NCI-H510A treated with DMSO at 0.1 percent for 48 hours (cell line): ENCODE measurements at regions not wholly inside any gene's neighbourhood (a gene's known extent, or its start where the extent isn't known, plus 50 kb on each side); places are given as distances from the start of the nearest gene placed in this dataset.
"Not testable (repeated sequence)": the region's sequence is repeated elsewhere in the genome, so short reads cannot be mapped to it uniquely, and the experiment has no call there.

Experiments used
- DNase-seq: peaks from one replicate; lab custom pipeline; 2025; lab: John Stamatoyannopoulos, UW

DNA sequence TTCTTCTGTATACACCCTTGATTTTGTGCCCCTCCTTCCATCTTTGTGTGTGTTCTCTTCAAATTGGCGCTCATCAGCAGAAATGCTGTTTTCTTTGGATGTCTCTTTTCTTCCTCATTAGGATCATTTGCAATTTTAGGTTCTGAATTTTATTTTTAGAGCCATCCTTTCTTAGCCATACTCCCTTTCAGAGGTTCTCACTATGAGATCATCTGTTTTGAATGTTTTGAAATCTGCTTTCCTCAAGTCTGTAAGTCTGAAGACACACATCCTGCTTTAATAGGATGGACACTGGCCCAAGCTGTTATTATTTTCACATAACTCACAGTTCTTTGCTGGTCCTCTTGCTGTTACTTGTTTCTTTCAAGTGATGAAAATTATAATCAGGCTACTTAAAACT lies 124.8 kb downstream of the BDH1 start:
- DNase-seq: no peak

DNA sequence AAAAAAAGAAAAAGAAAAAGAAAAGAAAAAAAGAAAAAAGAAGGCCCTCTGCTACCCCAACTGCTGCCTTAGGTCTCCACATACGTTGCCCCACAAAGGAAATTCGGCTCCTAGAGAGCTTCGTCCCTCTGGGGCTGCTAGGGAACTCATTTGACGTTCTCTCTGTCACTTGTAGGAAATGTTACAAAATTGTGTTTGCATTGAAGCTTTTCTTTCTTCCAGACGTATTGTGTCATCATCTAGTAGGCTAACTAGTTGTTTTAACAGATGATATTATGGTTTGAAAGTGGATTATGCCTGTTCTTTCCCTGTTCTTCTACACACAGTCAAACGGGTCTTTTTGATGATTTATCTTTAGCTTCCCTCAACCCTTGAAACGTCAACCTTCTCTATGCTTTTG lies 125.3 kb downstream of the BDH1 start:
- no peak for DNase-seq

DNA sequence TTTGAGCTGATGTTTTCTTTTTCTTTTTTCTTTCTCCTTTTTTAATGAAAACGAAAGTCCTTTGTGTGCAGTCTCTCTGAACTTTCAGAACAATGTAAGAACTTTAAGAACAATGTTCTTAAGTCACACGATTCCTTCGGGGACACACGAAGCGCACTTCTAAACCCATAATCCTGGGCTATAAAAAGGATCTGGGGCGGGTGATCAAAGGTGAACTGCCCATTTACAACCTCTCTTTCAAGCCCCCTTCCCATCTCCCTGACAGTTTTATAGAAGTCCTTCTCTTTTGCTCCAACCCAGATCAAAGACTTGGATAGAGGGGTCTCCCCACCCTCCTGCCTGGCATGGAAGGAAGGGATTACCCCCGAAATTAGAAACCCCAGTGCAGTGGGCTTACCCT lies 126.8 kb downstream of the BDH1 start:
- no peak for DNase-seq

DNA sequence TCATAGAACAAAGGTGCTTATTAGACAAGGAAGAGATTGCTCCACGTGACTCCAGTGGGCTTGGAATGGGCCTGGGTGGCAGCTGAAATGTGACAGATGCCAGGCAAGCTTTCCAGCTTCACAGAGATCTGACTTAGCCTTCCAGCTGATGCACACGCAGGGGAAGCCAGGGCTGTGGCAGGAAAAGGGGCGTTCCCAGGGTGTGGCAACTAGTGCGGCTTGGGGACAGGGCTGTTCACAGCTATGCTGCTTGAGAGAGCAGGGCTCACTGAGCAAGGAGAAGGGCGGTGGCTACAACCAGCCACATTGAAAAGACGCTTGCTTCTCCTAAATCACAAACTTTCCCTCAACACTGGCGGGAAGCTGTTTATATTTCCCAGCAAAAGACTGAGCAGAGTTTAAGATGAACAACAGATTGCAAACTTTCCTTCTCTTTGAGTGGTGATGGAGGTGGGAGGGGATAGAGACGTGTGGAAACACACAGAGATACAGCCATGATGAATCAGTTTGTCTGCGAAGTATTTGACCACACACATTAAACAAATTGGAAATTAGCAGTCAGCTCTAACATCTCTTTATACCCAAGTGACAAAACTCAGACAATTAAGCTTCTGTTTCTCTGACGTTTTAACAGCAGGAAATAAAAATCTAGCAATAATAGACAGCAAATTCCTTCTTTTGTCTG lies 127.5 kb downstream of the BDH1 start:
- DNase-seq: no peak

DNA sequence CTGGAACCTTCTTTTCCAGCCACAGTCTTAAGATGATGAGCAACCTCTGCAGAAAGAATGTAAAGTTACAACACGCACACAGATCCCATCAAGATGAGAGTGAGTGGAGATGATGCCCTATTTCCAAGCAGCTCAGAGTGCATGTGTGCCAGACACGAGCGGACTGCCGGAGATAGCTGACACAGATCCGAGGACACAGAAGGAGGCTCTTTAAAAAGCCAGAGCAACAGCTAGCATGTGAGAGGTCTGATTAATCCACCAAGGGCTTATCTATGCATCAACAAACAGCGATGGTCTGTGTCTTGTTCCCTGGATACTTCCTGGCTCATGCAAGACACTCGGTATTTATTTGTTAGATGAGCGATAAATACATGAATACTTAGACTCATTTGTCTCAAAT lies 128.6 kb upstream of the DLG1 start:
- DNase-seq: no peak

DNA sequence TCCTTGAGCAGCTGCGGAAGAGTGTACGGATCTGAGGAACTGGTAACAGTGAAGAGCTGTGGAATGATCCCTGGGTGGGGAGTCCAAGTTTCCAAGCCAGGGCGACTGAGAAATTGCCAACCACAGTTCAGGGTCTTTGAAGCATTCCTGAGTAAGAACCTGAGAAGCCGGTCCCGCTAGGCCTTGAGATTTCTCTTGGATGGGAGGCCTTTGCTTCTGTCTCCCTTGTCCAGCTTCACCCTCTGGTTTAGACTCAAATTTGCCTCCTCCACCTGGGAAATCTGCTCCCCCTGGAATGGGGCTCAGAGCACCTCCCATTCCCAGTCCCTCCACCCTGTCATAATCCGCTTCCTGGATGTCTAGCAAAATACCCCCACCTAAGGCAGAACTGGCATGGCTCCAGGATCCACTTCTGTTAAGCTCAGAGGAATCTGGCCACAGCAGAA lies 127.7 kb upstream of the DLG1 start:
- DNase-seq: no peak

DNA sequence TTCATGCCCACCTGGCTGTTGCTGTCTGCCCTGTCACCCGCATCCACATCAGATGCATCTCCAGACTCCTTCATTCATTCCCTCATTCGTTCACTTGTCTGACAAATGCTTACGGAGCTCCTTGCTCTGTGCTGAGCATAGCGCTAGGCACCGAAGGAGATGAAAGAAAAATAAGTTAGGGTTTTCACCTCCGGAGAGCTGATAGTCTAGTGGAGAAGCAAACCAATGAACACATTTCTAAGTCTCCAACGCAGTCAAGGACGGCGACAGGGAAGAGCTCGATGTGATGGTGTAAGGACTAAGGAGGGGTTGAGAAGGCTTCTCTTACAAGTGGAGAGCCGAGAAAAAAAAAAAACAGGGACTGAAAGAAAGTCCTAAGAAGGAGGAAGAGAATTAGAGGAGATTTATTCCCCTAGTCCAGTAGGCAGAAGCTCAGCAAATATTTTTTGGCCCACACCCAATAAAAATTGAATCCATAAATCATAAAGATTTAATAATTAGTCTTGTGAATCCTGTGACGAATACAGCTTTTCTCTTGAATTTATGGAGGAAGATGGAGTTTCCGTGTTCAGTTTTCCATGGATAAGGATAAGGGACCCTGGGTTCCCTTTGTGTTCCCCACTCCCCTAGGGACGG lies 127.2 kb upstream of the DLG1 start:
- DNase-seq: no peak

DNA sequence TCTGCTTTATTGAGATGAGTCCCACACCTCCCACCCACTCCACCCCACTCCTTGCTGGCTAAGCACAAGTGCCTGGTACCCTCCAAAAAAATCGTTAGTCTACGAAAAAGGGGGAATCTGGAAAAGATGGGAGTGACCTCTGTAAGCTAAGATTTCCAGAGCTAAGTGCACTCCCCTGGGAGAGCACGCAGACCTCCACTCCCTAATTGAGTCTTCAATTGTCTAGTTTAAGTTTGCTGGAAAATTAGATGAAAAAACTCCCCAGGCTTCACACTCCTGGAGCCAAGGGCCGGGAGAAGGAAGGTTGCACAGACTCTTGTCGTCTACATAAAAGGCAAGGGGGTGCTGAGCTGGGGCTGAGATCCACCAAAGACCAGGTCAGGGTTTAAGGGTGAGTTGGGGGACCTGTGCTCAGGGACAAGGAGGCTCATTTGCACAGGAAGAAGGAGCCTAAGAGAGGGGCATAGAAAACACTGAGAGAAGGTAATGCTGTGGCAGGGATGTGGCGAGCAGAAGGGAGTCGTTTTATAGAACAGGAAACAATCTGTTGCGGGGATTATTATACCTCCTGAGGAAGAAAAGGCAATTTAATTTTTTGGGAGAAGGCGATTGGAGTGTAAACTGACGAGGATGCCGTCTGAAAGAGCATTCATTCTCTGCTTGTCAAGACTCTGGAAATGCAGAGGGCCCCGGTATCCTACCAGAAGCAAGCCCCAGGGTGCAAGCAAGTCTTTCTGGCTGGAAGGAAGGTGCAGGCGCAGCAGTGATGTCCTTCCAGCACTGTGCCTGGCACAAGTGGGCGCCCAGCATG lies 126.5 kb upstream of the DLG1 start:
- DNase-seq: no peak

DNA sequence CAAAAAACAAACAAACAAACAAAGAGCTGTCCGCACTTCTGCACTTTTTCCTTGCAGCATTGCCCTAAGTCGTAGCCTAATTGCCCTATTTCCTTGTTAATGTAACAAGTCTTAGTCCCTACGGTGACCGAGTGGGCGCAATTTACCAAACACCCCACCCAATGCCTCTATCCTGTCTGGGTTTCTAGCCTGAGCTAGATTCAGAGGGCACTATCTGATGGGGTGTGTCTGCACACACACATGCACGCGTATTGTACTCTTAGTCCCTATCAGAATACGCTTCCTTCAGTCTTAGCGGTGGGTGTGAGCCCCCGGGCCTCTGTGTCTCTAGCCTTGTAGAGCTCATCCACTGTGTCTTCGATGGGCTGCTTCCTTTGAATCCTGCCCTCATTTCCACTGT lies 125.9 kb upstream of the DLG1 start:
- no peak for DNase-seq

DNA sequence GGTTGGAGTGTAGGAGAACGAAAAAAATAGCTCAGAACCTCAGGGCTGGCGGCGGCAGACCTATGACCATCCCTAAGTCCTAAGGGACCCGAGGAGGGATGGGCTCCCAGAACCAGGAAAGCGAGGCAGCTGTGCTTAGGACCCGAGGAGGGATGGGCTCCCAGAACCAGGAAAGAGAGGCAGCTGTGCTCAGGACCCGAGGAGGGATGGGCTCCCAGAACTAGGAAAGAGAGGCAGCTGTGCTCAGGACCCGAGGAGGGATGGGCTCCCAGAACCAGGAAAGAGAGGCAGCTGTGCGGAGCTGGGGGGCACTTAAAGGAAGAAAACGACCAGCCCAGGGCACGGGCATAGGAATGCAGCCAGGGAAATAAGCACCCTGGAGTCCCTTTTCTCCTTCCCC lies 125.0 kb upstream of the DLG1 start:
- no peak for DNase-seq

DNA sequence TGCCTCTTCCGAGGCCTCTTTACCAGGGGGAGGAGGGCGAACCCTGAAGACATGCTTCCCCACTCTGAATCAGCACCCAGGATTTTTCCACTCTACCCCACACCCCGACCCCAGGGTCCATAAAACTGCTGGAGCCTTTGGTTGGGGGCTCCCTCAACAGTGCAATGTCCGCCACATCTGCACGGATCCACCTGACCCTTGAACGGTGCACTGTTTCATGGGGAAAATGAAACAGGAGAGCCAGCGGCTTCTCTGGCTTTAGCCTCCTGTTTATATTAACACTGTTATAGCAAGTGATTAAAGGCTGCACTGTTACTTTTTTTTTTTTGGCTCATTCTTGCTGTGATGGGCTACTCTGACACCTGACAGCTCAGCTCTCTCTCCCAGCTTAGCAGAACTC lies 124.1 kb upstream of the DLG1 start:
- no peak for DNase-seq

DNA sequence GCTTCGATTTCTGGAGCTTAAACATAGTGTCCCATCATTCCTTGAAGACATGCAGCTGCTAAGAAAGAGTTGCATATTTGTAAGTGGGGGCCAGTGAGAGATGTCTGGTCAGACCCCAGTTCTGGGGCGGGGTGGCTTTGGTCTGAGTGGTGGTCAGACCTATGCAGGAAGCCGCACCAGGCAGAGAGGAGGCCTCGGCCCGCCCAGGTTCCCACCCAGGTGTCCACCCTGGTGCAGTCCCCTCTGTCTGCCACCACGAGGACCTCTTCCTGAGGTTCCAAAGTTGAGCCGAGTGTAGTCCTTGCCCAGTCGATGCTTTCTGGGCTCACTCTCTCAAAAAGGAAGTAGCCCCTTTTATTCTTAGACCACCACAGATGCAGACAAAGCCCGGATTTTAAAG lies 122.6 kb upstream of the DLG1 start:
- DNase-seq: no peak

DNA sequence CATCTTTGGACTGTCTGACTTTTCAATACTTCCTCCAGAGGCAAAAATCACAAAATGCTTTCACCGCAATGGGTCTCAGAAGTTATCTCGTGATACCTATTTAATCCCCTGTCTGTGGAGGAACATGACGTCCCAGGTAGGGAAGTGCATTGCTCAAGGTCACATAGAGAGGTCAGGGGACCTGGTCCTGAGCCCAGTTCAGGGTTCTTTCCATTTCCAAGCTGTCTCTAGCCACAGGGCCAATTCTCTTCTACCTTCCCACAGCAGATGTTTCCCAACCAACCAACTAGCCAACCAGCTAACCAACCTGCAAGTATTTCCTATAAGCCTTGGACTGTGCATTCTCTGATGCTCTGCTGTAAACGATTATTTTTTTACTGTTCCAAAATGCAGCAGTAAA lies 122.2 kb upstream of the DLG1 start:
- no peak for DNase-seq

DNA sequence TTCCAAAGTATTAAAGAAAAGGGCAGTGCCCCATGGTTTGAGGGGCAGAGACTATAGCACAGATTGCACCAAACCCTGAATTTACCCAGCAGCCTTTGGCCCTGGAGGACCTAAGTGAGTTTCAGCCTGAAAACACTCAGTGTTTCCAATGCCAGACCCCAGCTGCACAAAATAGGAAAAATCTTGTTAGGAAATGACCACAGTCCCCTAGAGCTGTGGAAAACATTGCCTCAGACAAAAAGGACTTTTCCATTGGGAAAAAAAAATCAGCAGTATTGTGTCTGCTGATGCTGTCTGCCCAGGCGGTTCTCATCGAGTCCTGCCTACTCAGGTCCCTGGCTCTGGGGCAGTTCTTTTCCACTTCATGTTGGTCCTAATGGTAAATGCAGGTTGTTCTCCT lies 121.7 kb upstream of the DLG1 start:
- DNase-seq: no peak

DNA sequence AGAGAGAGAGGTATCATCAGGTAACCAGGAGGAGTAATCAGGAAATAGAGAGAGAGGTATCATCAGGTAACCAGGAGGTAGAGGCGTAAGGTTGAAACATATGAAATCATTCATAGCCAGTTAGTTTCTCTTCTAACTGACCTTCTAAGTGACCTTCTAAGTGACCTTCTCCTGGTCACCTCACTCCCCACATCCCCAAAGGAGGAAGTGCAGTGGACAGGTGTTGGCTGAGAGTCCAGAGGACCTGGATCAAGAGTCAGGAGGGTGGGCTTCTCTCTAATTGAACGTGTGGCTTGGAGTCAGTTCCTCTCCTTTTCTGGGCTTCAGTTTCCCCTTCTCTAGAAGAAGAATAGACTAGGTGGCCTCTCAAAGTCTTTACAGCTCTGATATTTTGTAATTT lies 121.3 kb upstream of the DLG1 start:
- DNase-seq: no peak

DNA sequence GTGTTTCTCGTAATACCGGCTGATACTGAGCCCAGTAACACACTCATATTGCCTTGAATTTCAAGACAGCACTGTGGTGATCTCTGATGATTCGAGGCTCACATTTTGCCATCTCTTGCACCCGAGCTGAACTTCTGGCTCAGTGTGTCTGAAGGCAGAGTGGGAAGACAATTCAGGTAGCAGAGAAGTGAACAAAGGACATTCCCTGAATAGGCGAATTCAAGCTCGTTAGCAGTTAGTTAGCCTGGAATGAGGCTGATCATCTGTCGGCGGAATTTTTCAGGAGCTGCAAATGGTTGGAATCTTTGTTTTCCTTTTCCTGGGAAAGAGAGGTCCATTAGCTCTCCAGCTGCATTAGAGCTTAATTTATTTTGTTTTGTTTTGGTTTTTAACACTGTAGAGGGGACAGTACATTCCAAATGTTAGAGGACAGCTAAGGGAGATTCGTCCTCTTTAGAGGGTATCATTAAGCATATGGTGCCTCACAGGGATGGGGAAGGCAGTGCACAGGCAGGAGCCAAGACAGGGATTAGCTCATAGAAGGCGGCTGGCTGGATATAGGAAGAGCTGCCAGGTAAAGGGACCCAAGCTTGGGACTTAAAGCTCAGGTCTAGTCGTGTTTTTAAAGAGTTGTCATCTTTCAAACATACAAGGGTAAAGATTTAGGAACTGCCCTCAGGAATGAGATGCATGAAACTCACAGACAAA lies 119.7 kb upstream of the DLG1 start:
- no peak for DNase-seq

DNA sequence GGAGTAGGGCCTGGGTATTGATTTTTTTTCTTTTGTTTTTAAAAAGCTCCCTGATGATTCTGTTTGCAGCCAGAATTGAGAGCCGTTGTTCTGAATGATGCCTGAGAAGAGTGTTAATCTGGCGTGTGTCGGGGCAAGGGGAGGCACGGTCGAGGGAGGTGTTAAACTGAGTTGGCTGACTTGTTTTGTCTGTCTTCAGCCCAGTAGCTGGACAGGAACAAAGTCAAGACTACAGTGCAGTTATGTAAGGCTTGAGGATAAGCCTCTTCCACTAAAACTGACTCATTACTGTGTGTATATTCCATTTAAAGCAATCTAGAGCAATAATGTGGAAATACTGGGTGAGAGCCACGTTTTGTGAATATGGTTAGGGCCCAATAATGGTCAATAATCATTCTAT lies 119.0 kb upstream of the DLG1 start:
- DNase-seq: no peak

DNA sequence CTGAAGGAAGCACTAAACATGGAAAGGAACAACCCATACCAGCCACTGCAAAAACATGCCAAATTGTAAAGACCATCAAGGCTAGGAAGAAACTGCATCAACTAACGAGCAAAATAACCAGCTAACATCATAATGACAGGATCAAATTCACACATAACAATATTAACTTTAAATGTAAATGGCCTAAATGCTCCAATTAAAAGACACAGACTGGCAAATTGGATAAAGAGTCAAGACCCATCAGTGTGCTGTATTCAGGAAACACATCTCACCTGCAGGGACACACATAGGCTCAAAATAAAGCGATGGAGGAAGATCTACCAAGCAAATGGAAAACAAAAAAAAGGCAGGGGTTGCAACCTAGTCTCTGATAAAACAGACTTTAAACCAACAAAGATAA lies 113.5 kb upstream of the DLG1 start:
- DNase-seq: not testable (repeated sequence)

DNA sequence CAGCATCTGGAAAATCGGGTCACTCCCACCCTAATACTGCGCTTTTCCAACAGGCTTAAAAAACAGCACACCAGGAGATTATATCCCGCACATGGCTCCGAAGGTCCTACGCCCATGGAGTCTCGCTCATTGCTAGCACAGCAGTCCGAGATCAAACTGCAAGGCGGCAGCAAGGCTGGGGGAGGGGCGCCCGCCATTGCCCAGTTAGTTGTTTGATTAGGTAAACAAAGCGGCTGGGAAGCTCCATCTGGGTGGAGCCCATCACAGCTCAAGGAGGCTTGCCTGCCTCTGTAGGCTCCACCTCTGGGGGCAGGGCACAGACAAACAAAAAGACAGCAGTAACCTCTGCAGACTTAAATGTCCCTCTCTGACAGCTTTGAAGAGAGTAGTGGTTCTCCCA lies 111.8 kb upstream of the DLG1 start:
- not testable (repeated sequence) for DNase-seq

DNA sequence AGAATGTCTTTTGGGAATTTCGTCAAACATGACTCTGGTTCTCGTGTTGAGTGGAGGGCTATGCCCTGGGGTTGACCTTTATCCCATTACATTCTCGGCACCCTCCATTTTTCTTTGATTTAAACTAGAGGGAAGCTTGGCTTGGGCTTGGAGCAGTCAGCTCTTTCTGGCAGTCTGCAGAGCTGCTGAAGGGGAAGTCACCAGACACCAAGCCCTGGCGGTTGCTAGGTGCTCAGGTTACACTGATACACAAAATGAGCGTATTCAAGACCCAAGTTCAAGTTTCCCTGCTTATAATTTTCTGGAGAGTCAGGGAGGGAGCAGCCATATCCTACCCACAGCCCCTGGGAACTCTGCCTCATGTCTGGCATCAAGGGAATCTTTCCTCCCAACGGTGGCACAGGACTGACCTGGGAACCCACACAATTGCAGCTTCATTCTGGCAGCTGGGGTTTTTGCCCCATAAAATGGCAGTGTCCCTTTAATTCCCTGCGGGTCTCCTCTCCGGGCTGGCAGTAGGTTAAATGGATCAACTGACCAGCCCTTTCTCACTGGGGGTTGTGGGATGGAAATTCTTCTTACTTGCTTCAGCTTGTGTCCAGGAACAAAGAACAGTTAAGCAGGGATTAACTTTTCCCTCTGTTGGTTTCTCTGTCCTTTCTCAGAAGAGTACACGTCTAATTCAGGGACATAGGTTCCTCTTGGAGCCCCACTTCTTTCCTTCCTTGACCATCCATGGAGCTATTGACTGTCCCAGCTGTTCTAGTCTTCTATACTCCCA lies 110.0 kb upstream of the DLG1 start:
- DNase-seq: no peak

DNA sequence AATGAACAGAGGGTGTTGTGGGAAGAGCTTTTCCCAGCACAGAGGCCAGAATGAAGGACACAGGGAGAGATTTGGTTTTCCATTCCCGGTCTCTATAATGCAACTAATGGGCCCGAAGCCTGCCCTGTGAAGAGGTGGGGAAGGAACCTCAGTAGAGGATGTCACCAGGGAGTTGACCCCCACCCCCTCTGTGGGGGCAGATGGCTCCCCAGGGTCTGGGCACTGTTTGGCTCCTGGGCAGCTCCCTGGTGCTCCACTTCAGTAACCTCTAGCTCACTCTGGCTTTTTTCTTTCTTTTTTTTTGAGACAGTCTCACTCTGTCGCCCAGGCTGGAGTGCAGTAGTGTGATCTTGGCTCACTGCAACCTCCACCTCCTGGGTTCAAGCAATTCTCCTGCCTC lies 109.1 kb upstream of the DLG1 start:
- DNase-seq: no peak

DNA sequence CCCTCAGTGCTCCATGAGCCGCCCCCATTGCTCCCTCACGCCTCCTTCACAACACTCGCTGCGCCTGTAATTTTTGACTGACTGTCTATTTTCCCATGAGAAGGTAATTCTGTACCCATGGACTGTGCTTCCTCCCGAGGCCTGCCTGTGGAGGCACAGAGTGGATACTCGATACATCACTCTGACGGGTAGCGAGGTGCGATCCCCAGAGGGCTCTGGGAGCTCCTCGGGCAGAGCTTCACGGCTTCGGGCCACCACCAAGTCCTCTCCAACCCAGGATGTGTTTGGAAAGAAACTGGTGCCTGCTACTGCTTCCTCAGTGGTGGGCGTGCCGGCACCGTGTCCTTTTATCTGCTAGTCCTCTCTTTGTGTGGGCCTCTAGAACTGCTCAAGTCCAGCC lies 108.6 kb upstream of the DLG1 start:
- DNase-seq: no peak
